NCI-H510A (cell line): ENCODE measurements at regions not wholly inside any gene's neighbourhood (a gene's known extent, or its start where the extent isn't known, plus 50 kb on each side); places are given as distances from the start of the nearest gene placed in this dataset.

ENCODE experiments used
- DNase-seq: peaks from one replicate; lab custom pipeline; 2025; lab: John Stamatoyannopoulos, UW

DNA sequence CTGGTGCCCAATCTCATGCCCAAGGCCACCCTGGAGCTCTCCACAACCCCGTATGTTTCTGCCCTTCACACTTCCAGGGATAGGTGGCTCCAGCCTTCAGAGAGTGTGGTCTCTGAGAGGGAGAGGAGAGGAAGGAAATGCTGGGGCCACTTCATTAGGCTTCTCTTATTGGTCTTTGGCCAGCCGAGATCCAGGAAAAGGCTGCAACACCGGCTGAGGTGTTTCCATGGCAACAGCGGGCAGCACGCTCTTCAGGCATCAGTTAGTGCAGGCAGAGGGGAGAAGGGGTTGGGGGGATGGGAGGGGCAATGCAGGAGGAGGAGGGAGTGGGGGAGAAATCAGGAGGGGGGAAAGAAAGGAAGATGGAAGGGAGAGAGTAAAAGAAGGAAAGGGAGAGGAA is 275.1 kb upstream of the GJB5 start:
- peak; percentile 67 for DNase-seq

DNA sequence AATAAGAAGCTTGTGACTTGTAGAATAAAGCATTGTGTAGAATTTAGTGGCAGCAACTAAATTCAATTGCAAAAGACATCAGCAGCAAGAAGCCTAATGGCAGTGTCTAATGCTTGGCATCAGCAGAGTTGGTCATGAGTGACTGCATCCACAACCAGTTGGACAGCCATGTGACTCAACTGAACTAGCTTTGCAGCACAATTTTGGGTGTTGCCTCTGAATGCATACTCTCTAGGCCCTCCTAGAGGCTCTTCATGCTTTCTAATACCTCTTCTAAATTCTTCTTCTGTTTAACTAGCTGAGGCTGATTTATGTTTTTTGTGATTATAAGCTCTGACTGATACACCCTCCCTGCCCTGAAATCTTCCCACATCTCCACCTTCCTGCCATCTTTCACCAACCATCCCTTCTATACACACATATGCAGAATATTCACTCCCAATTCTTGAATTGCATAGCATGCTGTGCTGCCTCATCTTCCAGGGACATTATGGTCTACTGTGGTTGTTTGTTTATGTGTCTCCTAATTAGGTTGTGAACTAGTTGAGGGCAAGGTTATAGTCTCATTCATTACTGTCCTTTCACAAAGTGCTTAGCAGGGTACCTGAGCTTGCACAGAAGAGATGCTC is 266.7 kb upstream of the GJB5 start:
- no peak for DNase-seq

GRCh38 chr1:34500451-34500850 is 254.4 kb upstream of the GJB5 start:
- DNase-seq = no peak

DNA sequence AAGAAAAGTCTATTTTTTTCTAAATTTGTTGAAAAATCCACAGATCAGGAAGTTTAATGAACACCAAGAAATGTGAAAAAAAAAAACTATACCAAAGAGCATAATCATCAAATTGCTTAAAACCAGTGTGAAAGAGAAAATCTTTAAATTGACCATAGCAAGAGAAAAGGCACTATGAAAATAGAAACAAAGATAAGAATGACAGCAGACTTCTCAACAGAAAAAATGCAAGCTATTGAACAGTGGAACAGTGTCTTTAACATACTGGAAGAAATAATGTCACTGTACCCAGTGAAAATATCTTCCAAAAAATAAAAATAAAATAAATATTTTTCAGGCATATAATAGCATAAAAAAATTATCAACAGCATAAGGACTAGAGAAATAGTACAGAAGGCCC is 243.0 kb upstream of the GJB5 start:
- DNase-seq = no peak

GRCh38 chr1:34518146-34518699 is 236.6 kb upstream of the GJB5 start:
- no peak for DNase-seq

DNA sequence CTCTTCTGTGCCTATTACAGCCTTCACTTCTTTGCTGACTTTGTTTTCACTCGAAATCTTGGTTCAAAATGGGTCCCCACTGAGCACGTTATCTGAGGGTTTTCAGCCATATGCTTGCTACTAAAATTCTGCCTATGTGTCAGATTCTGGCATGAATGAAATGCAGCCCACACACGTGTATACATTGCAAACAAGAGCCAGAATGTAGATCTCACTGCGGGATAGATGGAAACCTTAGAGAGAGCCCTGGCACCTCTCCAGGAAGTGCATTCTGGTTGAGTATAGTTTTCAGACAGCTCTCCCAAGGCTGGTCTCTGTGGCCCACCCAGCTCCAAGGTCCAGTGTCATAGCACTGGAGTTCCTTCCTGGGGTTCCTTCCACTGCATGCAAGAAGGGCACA is 234.7 kb upstream of the GJB5 start:
- no peak for DNase-seq

GRCh38 chr1:34524783-34525182 is 230.1 kb upstream of the GJB5 start:
- no peak for DNase-seq

DNA sequence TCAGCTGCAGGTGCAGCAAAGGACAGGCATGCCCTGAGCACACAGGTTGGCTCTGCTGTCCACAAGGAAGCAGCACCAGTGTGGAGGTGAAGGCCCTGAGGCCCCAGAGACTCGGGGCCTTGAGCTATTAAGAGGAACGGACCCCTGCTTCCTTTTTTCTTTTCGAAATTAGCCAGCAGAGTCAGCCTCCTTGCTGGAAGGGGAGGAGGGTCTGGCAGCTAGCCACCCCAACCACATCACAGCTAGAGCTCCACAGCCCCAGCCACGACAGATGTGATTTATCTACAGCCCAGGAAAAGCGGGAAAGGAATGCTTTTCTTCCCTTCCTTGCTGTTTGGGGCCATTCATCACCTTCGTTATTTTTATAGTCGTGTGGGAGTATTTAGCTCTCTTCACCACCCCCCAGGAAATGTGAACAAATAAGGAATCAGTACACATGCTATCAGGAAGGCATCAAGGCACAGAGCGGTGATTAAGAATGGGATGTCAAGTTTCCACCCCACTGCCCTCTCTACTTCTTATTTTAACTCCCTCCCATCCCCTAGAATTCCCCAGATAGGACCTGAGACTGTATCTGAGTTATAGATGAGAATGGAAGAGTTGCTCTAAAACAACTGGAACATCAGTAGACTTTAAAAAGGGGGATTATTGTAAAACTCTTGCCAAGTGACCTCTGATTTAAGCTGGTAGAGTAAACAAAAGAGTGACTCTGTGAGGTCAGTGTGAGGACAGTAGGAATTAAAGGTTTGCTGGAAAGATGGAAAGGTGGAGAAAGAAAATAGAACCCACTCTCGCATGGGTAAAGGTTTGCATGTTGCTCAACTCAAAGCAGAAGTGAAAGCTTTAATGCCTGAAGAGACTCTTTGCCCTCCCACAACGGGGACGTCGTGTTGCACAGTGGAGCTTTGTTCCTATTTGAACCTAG is 224.7 kb upstream of the GJB5 start:
- DNase-seq = no peak

- DNase-seq = no peak
Measured at GRCh38 chr1:34532113-34532512, 222.7 kb upstream of the GJB5 start.

DNA sequence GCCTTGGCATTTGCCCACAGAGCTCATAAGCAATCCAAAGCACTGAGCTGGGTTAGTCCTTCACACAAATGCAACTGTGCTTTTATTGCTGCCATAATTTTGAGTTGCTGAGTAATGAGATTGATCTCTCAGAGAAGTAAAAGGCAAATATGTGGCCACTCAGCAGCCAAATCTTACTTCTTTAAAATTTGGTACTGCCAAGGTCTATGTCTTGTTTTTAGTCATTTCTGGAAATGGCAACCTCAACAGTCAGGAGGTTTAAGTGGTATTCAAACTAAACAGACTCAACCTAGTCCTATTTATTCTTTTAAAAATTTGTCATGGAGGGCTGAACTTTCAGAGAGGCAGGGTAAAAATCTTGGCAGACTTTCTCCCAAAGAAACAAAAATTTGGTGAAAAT is 216.4 kb upstream of the GJB5 start:
- no peak for DNase-seq

- peak; percentile 61 for DNase-seq
Measured at GRCh38 chr1:34547046-34547674, 207.7 kb upstream of the GJB5 start.

DNA sequence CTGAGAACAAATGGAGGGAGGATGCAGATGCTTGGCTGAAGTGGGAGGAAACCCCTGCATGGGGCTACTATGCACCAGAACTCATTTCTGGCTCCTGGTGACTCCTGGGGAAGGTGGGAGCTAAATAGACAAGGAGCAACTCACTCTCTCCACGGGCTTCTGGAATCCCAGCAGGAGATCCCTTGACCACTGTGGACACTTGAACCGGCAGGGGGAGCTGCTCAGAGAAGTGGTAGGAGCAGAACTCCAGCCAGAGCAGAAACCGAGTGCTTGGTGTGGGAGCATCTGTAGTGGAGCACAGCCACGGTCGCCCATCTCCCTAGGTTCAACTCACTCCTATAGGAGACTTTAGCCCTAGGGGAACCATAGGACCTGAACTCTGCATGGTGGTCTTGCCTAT is 205.6 kb upstream of the GJB5 start:
- no peak for DNase-seq

DNA sequence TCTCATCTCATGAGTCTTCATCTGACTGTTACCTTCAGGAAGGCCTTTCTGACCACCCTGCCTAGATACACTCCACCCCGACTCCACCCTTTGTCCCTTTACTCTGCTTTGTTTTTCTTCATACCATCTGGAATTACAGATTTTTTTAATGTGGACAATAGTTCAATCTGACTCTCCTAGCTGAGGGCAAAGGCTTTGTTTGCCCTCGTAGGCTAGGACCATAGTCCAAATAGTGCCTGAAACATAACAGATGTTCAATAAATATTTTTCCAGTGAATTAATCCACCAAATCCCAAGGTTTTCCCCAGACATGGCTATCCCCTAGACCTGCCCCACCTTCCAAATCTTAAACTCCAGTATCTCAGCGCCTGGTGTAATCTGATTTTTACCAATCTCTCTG is 176.5 kb upstream of the GJB5 start:
- DNase-seq = no peak

DNA sequence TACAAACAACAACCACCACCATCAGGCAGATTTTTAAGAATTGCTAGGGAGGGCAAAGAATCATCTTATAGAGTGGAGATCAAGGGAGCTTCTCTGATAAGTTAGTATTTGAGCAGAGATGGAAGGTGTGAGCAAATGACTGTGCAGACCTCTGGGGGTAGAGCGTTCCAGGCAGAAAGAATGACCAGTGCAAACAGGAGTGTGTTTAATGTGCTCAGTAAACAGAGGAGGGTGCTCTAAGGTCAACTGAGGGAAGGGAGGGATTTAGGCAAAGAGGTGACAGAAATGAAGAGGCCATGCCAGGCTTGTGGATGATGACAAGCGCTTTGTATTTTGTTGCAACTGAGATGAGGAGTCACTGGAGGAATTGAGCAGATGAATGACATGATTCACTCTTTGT is 172.5 kb upstream of the GJB5 start:
- no peak for DNase-seq

DNA sequence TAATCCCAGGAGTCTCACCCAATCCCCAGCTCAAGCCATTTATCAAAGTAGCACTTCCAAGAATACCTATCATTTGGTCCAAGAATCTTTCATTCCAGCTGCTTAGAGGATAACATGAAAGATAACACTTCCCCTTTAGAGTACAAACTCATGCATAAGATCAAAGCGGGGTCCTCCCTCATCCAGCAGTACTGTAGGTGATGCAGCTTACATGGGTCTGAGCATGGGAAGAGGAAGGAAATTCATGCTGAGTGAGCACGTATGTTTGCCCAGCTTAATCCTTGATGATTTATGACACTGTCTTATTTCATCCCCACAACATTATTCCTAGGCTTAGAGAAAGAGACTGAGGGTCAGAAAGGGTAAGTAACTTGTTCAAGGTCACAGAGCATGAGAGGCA is 167.1 kb upstream of the GJB5 start:
- peak; percentile 70 for DNase-seq

- DNase-seq = peak; percentile 100
Measured at GRCh38 chr1:34590211-34590623, 164.6 kb upstream of the GJB5 start.

GRCh38 chr1:34591751-34592629 is 162.9 kb upstream of the GJB5 start:
- DNase-seq = peak; percentile 59

DNA sequence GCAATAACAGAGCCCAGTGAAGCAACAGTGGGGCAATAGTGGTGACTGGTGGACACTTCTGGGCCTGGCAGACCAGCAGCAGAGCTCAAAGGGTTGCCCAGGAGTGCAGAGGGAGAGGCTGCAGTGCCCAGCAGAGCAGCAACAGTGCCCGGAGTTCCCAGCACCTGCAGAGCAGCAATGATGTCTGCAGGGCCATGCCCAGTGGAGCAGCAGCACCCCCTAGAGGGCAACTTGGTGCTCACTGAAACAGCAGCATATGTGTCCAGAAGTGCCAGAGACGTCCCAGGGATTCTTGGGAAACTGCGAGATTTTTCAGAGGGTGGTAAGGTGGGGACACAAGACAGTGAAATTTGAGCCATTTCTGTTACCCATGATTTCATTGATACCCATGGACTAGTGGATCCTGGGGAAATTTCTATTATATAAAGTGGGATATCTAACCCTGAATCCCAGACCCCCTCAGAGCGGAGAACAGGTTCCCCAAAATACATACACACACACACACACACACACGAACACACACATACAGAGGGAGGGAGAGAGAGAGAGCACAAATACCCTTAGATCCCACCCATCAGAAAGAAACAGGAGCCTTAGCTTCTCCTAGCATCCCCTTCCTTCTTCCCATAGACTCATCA is 156.9 kb upstream of the GJB5 start:
- DNase-seq = peak; percentile 94

DNA sequence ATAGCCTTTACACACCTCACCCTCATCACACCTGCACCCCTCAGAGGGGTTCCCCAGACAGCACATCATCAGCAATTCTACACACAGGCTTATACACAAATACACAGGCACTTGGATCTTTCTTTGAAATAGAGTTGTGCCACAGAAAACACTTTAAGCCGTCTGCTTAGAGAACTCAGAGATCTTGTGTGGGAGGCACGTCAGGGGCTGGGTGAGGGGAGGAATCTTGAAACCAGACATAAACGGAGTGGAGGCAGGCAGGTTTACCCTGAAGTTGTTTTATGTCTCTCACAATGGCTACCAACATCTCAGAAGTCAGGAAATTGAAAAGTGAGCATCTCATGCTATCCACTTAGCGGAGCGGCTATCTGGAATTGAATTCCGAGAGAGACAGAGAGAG is 151.9 kb upstream of the GJB5 start:
- DNase-seq = no peak

DNA sequence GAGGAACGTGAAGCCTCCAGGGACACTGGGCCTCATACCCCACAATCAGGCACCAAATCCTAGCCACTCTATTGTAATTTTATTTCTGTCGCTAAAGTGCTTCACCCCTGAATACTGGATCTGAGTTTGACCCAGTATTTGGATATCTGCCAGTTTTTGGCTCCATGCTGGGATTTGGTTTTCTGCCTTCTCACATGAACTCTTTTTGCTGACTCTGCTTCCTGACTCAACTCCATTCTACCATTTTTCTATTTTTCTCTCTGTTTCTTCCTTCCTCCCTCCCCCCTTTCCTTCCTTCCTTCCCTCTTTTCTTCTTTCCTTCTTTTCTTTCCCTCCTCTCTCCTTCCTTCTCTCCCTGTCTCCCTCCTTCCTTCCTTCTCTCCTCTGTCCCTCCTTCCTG is 151.3 kb upstream of the GJB5 start:
- DNase-seq = no peak

- no peak for DNase-seq
Measured at GRCh38 chr1:34606504-34606903, 148.3 kb upstream of the GJB5 start.
